ENCODE measurements at regions not wholly inside any gene's neighbourhood (a gene's known extent, or its start where the extent isn't known, plus 50 kb on each side); places are given as distances from the start of the nearest gene placed in this dataset.

DNA sequence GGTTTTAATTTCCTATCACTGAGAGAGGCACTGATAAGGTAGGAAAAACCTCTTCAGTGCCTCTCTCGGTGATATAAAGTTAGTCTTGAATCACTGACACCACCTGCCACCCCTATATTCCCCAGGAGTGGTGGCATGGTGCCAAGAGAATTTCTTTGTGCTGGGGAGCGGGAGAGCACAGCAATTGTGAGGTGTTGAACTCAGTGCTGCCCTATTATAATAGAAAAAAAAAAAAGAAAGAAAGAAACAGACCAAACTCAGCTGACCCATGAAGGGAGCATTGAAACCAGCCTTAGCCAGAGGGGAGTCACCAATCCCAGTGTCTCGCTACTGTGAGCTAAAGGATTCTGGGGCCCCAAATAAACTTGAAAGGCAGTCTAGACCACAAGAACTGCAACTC, 201.4 kb upstream of the STT3B start:
- TF ChIP-seq, protein P1, sequence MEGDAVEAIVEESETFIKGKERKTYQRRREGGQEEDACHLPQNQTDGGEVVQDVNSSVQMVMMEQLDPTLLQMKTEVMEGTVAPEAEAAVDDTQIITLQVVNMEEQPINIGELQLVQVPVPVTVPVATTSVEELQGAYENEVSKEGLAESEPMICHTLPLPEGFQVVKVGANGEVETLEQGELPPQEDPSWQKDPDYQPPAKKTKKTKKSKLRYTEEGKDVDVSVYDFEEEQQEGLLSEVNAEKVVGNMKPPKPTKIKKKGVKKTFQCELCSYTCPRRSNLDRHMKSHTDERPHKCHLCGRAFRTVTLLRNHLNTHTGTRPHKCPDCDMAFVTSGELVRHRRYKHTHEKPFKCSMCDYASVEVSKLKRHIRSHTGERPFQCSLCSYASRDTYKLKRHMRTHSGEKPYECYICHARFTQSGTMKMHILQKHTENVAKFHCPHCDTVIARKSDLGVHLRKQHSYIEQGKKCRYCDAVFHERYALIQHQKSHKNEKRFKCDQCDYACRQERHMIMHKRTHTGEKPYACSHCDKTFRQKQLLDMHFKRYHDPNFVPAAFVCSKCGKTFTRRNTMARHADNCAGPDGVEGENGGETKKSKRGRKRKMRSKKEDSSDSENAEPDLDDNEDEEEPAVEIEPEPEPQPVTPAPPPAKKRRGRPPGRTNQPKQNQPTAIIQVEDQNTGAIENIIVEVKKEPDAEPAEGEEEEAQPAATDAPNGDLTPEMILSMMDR (IDR thresholded peaks at IDR 0.05; ENCODE audit: insufficient read depth, low read length, severe bottlenecking) = no peak

DNA sequence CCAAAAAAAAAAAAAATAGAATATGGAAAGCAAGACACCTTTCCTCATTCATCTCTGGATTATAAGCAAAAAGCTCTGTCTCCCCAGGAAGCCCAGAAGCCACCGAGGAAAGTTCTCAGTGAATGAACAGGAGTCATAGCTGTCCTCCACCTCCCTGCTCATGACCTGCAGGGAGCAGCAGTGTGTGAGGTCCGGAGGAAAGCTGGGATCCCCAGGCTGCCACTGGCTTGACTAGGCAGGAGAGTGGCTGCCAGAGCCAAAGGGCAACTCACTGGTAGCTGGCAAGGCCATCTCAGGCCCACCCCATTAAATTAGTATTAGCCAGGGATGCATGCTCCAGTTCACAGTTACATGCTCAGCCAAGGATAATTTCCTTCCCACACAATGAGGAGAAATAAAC, 191.6 kb upstream of the STT3B start:
- FAIRE-seq (no peak), DNase-seq (ENCODE audit: low read depth) (no peak)
- peaks cover 2% of the 10 kb centered on the region for H3K27me3 ChIP-seq (ENCODE audit: control insufficient read depth, insufficient read depth, low read length)
- TF ChIP-seq, protein P1 (IDR thresholded peaks at IDR 0.05; ENCODE audit: insufficient read depth, low read length, severe bottlenecking) = peak; percentile 27
- no peak overlapping the region for H3K4me3 ChIP-seq (ENCODE audit: low read depth, low read length)
- no peaks in the 10 kb centered on the region for H3K36me3 ChIP-seq (ENCODE audit: control insufficient read depth, insufficient read depth, low read length)

More for the DNA sequence above, 201.4 kb upstream of the STT3B start:
- H3K27me3 ChIP-seq (ENCODE audit: control insufficient read depth, insufficient read depth, low read length) = no peaks in the 10 kb centered on the region
- no peak for DNase-seq (ENCODE audit: low read depth)
- H3K4me3 ChIP-seq (ENCODE audit: low read depth, low read length) = no peak overlapping the region
- no peaks in the 10 kb centered on the region for H3K36me3 ChIP-seq (ENCODE audit: control insufficient read depth, insufficient read depth, low read length)
- no peak for FAIRE-seq

DNA sequence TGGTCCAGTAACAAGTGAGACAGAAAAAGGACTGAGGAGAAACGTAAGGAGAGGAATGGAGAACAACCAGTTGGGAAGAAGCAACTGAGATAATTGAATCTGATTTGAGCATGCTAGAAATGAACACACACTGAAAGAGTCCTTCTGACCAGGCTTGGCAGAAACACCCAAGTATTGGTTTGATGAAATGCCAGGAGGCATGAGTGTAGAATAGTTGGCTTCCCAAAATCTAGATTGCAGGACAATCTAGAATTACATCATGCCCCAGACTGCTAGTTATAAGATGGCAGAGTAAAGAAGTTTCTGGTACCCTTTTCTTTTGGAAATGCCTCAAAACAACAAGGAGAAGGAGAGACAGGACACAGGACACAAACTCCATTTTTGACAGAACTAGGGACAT, 189.7 kb upstream of the STT3B start:
- H3K36me3 ChIP-seq (ENCODE audit: control insufficient read depth, insufficient read depth, low read length) = no peaks in the 10 kb centered on the region
- H3K27me3 ChIP-seq (ENCODE audit: control insufficient read depth, insufficient read depth, low read length) = peaks cover 2% of the 10 kb centered on the region
- FAIRE-seq = no peak
- H3K4me3 ChIP-seq (ENCODE audit: low read depth, low read length) = no peak overlapping the region
- DNase-seq (ENCODE audit: low read depth) = no peak
- TF ChIP-seq, protein P1 (IDR thresholded peaks at IDR 0.05; ENCODE audit: insufficient read depth, low read length, severe bottlenecking) = no peak

DNA sequence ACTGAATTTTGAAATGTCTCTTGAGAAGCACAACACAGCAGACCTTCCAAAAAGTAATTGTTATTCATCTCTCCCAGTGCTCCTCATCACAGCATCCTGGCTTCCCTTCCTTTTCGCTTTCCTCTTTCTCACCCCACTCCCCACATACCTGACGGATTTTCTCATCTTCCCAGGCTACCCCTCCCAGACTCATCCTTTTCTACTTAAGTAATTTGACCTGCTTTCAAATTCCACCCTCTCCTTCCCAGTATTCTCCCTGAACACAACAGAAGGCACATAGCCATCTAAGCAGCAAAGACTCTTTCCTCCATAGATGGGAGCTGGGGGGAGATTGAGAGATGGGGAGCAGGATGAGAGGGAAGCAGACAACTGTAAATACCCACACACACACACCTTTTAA, 187.1 kb upstream of the STT3B start:
- Histone ChIP-seq H3K27me3 (ENCODE audit: control insufficient read depth, insufficient read depth, low read length) (peaks cover 2% of the 10 kb centered on the region), H3K36me3 (ENCODE audit: control insufficient read depth, insufficient read depth, low read length) (no peaks in the 10 kb centered on the region), H3K4me3 (ENCODE audit: low read depth, low read length) (no peak overlapping the region)
- FAIRE-seq (no peak), DNase-seq (ENCODE audit: low read depth) (no peak)
- TF ChIP-seq, protein P1 (IDR thresholded peaks at IDR 0.05; ENCODE audit: insufficient read depth, low read length, severe bottlenecking) = no peak

DNA sequence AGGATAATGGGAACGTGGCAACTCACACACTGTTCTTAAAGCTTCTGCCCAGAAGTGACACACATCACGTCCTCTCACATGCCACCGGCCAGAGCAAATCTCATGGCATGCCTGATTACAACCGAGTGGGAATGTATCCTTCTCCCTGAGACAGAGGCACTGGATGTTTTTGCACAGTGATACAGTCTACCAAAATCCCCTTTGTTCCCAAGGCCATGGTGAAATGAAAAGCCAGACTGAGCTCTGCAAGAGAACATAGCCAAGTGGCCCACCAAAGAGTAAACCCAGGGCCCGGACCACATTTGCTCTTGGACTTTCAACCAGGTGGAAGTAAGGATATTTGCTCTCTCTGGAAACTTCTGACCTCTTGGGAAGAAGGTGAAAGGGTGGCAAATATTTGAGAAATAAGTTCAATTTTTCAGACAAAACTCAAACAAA, 186.2 kb upstream of the STT3B start:
- DNase-seq (ENCODE audit: low read depth) (no peak), FAIRE-seq (no peak)
- no peaks in the 10 kb centered on the region for H3K36me3 ChIP-seq (ENCODE audit: control insufficient read depth, insufficient read depth, low read length)
- TF ChIP-seq, protein P1 (IDR thresholded peaks at IDR 0.05; ENCODE audit: insufficient read depth, low read length, severe bottlenecking) = no peak
- H3K4me3 ChIP-seq (ENCODE audit: low read depth, low read length) = no peak overlapping the region
- H3K27me3 ChIP-seq (ENCODE audit: control insufficient read depth, insufficient read depth, low read length) = peaks cover 2% of the 10 kb centered on the region

DNA sequence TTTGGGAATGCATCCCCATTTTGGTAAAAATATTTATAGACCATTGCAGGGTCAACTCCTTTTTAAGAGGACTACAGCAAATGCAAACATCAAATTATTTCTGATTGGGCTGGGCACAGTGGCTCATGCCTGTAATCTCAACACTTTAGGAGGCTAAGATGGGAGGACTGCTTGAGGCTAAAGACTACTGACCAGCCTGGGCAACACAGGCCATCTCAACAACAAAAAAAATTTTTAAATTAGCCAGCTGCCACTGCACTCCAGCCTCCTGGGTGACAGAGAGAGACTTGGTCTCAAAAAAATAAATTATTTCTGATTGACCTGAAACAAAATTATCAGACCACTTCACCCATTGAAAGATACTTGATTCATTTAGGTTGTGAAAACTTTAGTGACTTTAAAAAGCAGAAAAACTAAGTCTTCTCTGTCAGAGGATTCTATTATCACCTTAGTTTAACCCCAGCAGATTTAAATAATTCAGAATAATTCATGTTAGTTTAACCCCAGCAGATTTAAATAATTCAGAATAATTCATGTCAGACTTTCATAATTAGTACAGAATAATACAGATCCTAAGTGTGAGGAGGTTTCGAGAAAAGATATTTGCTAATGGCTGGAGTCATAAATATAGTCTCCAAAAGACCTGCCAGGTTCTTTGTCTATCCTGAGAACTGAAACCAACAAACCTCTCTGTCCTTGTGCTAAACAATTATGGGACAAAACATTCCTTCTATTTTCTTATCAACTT, 183.6 kb upstream of the STT3B start:
- FAIRE-seq (no peak), DNase-seq (ENCODE audit: low read depth) (no peak)
- no peaks in the 10 kb centered on the region for H3K36me3 ChIP-seq (ENCODE audit: control insufficient read depth, insufficient read depth, low read length)
- TF ChIP-seq, protein P1 (IDR thresholded peaks at IDR 0.05; ENCODE audit: insufficient read depth, low read length, severe bottlenecking) = no peak
- H3K4me3 ChIP-seq (ENCODE audit: low read depth, low read length) = no peak overlapping the region
- H3K27me3 ChIP-seq (ENCODE audit: control insufficient read depth, insufficient read depth, low read length) = no peaks in the 10 kb centered on the region

Measured in bronchial epithelial cell (primary cell).